ENCODE measurements at regions not wholly inside any gene's neighbourhood (a gene's known extent, or its start where the extent isn't known, plus 50 kb on each side); places are given as distances from the start of the nearest gene placed in this dataset.

GRCh38 chr21:35824136-35824535 is 236.2 kb downstream of the SETD4 start:
- no peak for DNase-seq (ENCODE audit: low read depth)
- no peak for TF ChIP-seq CTCF (IDR thresholded peaks at IDR 0.05; ENCODE audit: insufficient read depth, low read depth, low read length)
- H3K4me3 ChIP-seq (ENCODE audit: low read depth, low read length) = no peak overlapping the region

GRCh38 chr21:35819134-35819533 is 241.2 kb downstream of the SETD4 start:
- no peak overlapping the region for H3K4me3 ChIP-seq (ENCODE audit: low read depth, low read length)
- TF ChIP-seq CTCF (IDR thresholded peaks at IDR 0.05; ENCODE audit: insufficient read depth, low read depth, low read length) = no peak
- no peak for DNase-seq (ENCODE audit: low read depth)

- DNase-seq (ENCODE audit: low read depth) = no peak
- no peak for TF ChIP-seq CTCF (IDR thresholded peaks at IDR 0.05; ENCODE audit: insufficient read depth, low read depth, low read length)
These were observed 241.7 kb downstream of the SETD4 start for GRCh38 chr21:35818597-35818996.

GRCh38 chr21:35814858-35815619 is 245.3 kb downstream of the SETD4 start:
- H3K4me3 ChIP-seq (ENCODE audit: low read depth, low read length) = no peak overlapping the region
- no peak for TF ChIP-seq CTCF (IDR thresholded peaks at IDR 0.05; ENCODE audit: insufficient read depth, low read depth, low read length)
- DNase-seq (ENCODE audit: low read depth) = no peak

More at GRCh38 chr21:35818597-35818996, 241.7 kb downstream of the SETD4 start:
- no peak overlapping the region for H3K4me3 ChIP-seq (ENCODE audit: low read depth, low read length)

GRCh38 chr21:35812679-35813078 is 247.6 kb downstream of the SETD4 start:
- no peak for DNase-seq (ENCODE audit: low read depth)
- no peak overlapping the region for H3K4me3 ChIP-seq (ENCODE audit: low read depth, low read length)
- no peak for TF ChIP-seq CTCF (IDR thresholded peaks at IDR 0.05; ENCODE audit: insufficient read depth, low read depth, low read length)

- DNase-seq (ENCODE audit: low read depth) = no peak
- H3K4me3 ChIP-seq (ENCODE audit: low read depth, low read length) = no peak overlapping the region
- TF ChIP-seq CTCF (IDR thresholded peaks at IDR 0.05; ENCODE audit: insufficient read depth, low read depth, low read length) = no peak
These were observed 249.0 kb downstream of the SETD4 start for GRCh38 chr21:35811191-35811806.

All from fibroblast of villous mesenchyme (primary cell).